T-helper 1 cell treated with Interleukin-12 subunit alpha and Interleukin-12 subunit beta and Interleukin-4 antibody, amounts not matched to agents 30 μg/mL and 1 μg/mL, for 36 hours (primary cell): ENCODE measurements at regions not wholly inside any gene's neighbourhood (a gene's known extent, or its start where the extent isn't known, plus 50 kb on each side); places are given as distances from the start of the nearest gene placed in this dataset.
A peak's percentile ranks its signal among the peaks of the same experiment; 100 is the strongest.

Source experiments
- H3K27ac Mint-ChIP-seq: one replicate; pipeline ENCODE4 v1.8.0; 2021; ENCODE audit warnings: mild to moderate bottlenecking, mixed read lengths
- H3K27me3 Mint-ChIP-seq: one replicate; pipeline ENCODE4 v1.8.0; 2021; ENCODE audit warnings: low read depth, mixed read lengths
- H3K36me3 Mint-ChIP-seq: one replicate; pipeline ENCODE4 v1.8.0; 2021; ENCODE audit warnings: low read depth, mixed read lengths
- H3K4me1 Mint-ChIP-seq: one replicate; pipeline ENCODE4 v1.8.0; 2021; ENCODE audit warnings: low read depth, mixed read lengths
- H3K4me3 Mint-ChIP-seq: one replicate; pipeline ENCODE4 v1.8.0; 2021; ENCODE audit warnings: mild to moderate bottlenecking, moderate library complexity, mixed read lengths
- H3K9me3 Mint-ChIP-seq: one replicate; pipeline ENCODE4 v1.8.0; 2021; ENCODE audit warnings: mixed read lengths

DNA sequence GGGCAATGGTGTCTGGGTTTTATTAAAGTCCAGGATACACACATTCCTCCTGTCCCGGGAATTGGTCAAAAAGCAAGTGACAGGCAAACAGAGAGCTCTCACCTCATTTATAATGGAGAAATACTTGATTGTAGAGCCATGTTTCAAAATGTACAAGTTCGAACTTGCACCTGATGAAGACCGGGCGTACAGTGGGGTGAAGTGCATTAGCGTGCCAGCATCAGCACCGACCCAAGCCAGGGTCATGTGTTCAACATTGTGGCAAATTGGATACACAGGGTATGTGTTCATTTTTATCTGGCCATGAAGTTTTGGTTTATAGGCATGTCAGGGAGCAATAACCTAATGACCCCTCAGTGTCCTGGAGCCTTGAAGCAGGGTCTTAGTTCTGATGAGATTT is 472.5 kb downstream of the IRX1 start:
- H3K27ac Mint-ChIP-seq = no peak overlapping the region
- no peaks in the 10 kb centered on the region for H3K36me3 Mint-ChIP-seq
- H3K4me3 Mint-ChIP-seq = no peak overlapping the region
- H3K4me1 Mint-ChIP-seq = no peaks in the 10 kb centered on the region
- no peaks in the 10 kb centered on the region for H3K27me3 Mint-ChIP-seq
- peaks cover 16% of the 10 kb centered on the region for H3K9me3 Mint-ChIP-seq

DNA sequence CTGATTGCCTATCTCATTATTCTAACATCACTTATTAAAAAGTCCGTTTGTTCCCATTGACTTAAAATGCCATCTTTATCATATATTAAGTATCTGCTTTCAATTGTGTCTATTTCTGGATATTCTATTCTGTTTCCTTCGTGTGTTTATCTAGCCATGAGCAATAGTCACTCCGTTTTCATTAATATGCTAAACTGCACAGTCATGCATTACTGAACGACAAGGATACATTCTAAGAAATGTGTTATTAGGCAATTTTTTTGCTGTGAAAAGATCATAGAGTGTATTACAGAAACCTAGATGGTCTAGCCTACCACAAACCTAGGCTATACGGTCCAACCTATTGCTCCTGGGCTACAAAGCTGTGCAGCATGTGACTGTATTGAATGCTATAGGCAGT is 482.9 kb downstream of the IRX1 start:
- no peaks in the 10 kb centered on the region for H3K27me3 Mint-ChIP-seq
- H3K36me3 Mint-ChIP-seq = no peaks in the 10 kb centered on the region
- H3K4me3 Mint-ChIP-seq = no peak overlapping the region
- H3K4me1 Mint-ChIP-seq = no peaks in the 10 kb centered on the region
- H3K9me3 Mint-ChIP-seq = peaks cover 23% of the 10 kb centered on the region
- no peak overlapping the region for H3K27ac Mint-ChIP-seq

GRCh38 chr5:4079831-4080230 is 484.2 kb downstream of the IRX1 start:
- Mint-ChIP-seq H3K9me3 (peaks cover 23% of the 10 kb centered on the region), H3K27me3 (no peaks in the 10 kb centered on the region), H3K27ac (no peak overlapping the region), H3K4me3 (no peak overlapping the region), H3K4me1 (no peaks in the 10 kb centered on the region), H3K36me3 (no peaks in the 10 kb centered on the region)

DNA sequence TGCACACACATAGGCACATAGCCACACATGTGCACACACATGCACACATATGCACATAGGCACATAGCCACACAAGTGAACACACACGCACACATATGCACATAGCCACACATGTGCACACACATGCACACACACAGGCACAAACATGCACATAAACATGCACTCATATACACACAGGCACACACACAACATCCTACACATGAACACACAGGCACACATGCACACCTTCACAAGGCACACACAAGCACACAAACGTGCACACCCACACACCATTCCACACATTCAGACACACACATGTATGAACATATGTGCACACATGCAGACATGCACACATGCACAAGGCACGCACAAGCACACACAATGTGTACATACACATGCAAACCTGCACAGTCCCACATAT is 484.7 kb downstream of the IRX1 start:
- Mint-ChIP-seq H3K27ac (peak overlapping the region; percentile 2), H3K9me3 (peaks cover 23% of the 10 kb centered on the region), H3K4me1 (no peaks in the 10 kb centered on the region), H3K4me3 (no peak overlapping the region), H3K27me3 (no peaks in the 10 kb centered on the region), H3K36me3 (no peaks in the 10 kb centered on the region)

DNA sequence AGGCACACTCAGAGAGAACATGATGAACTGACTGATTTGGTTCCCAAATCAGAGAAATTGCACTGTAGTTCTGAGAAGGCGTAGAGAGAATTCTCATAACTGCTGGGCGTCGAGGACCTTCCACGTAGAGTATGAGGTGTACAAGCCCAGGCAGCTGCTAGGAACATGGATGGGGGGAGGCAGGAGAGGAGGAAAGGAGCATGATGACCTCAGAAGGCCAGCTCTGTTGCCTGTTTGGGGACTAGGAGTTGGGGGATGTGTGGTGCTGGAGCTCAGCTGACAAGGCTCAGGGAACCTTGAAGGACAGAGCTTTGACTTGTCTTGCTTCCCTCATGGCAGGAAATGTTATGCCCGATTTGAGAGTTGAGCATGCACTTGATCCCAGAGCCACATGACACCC is 485.4 kb downstream of the IRX1 start:
- Mint-ChIP-seq H3K27me3 (no peaks in the 10 kb centered on the region), H3K9me3 (peaks cover 23% of the 10 kb centered on the region), H3K27ac (no peak overlapping the region), H3K4me3 (no peak overlapping the region), H3K36me3 (no peaks in the 10 kb centered on the region), H3K4me1 (no peaks in the 10 kb centered on the region)

DNA sequence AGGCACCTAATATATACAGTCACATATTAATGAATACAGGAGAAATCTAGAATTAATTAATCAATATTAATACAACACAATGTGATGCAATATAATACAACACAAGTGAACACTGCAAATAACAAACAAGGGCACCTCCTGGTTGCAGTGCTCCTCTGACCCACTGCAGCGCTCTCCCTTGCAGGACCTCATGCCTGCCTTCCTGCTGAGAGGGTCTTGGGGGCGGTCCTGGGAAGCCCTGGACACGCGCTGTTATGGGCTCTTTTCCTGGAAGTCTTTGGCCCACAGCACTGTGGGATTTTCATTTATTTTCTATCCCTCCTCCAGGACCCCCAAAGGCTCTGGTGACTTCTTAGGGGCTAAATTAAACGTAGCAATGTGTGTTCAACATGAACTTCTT is 485.8 kb downstream of the IRX1 start:
- Mint-ChIP-seq H3K27ac (no peak overlapping the region), H3K36me3 (no peaks in the 10 kb centered on the region), H3K4me1 (no peaks in the 10 kb centered on the region), H3K4me3 (no peak overlapping the region), H3K27me3 (no peaks in the 10 kb centered on the region), H3K9me3 (peaks cover 20% of the 10 kb centered on the region)

- Mint-ChIP-seq H3K4me1 (no peaks in the 10 kb centered on the region), H3K27me3 (no peaks in the 10 kb centered on the region), H3K4me3 (no peak overlapping the region), H3K9me3 (peaks cover 14% of the 10 kb centered on the region), H3K36me3 (no peaks in the 10 kb centered on the region), H3K27ac (no peak overlapping the region)
Observed at GRCh38 chr5:4082966-4083564, 487.4 kb downstream of the IRX1 start.

DNA sequence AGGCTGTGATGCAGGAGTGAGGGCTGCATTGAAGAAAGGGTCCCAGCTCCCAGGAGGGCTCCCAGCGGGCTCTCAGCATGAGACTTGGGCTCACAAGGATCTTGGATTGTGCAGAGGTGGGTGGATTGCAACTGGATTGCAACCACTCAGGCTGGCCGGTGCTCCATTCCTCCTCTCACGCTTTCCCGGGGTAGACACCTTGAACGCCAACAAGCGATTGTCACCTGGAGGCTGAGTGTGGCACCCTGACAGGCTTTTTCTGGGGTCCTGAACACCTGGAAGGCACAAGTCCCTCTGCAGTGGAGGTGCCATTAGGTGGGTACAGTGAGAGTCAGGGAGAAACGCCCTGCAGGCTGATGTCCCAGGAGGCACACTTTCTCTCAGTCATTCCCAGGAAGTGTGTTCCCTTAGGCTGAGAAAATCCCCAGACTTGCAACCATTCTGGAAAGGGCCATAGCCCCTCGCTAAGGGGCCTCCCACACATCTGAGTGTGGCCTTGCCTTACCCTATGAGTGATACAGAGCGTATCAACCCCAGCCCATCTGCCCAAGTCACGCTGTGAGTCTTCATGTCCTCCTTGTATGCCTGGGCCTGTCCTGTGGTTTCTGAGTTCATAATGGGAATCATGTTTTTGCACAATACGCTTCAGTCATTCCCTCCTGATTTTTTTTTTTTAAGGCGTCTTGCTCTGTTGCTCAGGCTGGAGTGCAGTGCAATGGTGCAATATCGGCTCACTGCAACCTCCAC is 488.1 kb downstream of the IRX1 start:
- Mint-ChIP-seq H3K4me1 (no peaks in the 10 kb centered on the region), H3K27me3 (no peaks in the 10 kb centered on the region), H3K36me3 (no peaks in the 10 kb centered on the region), H3K9me3 (peaks cover 14% of the 10 kb centered on the region), H3K27ac (no peak overlapping the region), H3K4me3 (no peak overlapping the region)

GRCh38 chr5:4086081-4086480 is 490.4 kb downstream of the IRX1 start:
- Mint-ChIP-seq H3K27ac (no peak overlapping the region), H3K36me3 (no peaks in the 10 kb centered on the region), H3K4me3 (no peak overlapping the region), H3K9me3 (peaks cover 5% of the 10 kb centered on the region), H3K27me3 (no peaks in the 10 kb centered on the region), H3K4me1 (peaks cover 1% of the 10 kb centered on the region)

GRCh38 chr5:4087110-4087509 is 491.5 kb downstream of the IRX1 start:
- Mint-ChIP-seq H3K4me3 (no peak overlapping the region), H3K9me3 (peaks cover 3% of the 10 kb centered on the region), H3K27me3 (no peaks in the 10 kb centered on the region), H3K27ac (no peak overlapping the region), H3K36me3 (no peaks in the 10 kb centered on the region), H3K4me1 (peaks cover 1% of the 10 kb centered on the region)

DNA sequence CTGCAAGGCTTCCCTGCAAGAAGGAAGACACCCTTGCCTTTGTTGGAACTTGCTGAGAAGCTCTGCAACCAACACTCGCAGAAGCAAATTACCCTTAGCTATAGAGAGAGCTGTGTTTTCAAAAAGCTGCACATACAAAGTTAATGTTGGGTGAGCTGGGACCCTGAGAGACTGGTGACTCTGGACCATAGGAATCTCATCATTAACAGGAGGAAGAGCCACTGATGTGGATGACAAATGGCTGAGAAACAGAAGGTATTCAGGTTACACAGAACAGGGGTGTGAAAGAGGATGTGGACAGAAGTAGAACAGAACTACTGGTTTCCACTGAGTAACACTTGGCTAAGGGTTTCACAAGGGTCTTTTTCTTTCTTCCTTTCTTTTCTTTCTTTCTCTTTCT is 493.5 kb downstream of the IRX1 start:
- H3K27ac Mint-ChIP-seq = no peak overlapping the region
- H3K4me1 Mint-ChIP-seq = peaks cover 1% of the 10 kb centered on the region
- no peak overlapping the region for H3K4me3 Mint-ChIP-seq
- no peaks in the 10 kb centered on the region for H3K36me3 Mint-ChIP-seq
- H3K9me3 Mint-ChIP-seq = peaks cover 4% of the 10 kb centered on the region
- no peaks in the 10 kb centered on the region for H3K27me3 Mint-ChIP-seq

DNA sequence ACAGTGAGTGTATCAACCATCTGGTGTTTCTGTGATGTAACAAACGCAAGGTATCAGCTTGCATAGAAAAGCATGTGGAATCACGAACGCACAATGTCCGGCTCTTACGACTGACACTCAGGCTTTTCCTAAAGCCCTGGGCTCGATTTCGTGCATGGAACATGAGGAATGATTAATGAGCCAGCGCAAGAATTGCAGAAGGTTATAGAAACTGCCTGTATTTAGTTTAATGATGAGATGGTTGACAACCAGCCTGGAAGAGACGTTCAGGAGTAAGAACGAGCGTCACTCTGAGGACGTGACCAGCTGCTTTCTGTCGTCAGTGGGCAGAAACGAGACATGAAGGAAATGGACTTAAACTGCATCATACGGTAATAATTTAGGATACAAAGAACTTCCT is 497.6 kb downstream of the IRX1 start:
- Mint-ChIP-seq H3K4me3 (no peak overlapping the region), H3K9me3 (peaks cover 10% of the 10 kb centered on the region), H3K27me3 (no peaks in the 10 kb centered on the region), H3K27ac (no peak overlapping the region), H3K4me1 (peaks cover 1% of the 10 kb centered on the region), H3K36me3 (no peaks in the 10 kb centered on the region)

- no peaks in the 10 kb centered on the region for H3K36me3 Mint-ChIP-seq
- H3K27ac Mint-ChIP-seq = no peak overlapping the region
- H3K9me3 Mint-ChIP-seq = peaks cover 10% of the 10 kb centered on the region
- H3K4me3 Mint-ChIP-seq = no peak overlapping the region
- no peaks in the 10 kb centered on the region for H3K27me3 Mint-ChIP-seq
- H3K4me1 Mint-ChIP-seq = peaks cover 1% of the 10 kb centered on the region
Observed at GRCh38 chr5:4093970-4094369, 498.3 kb downstream of the IRX1 start.

DNA sequence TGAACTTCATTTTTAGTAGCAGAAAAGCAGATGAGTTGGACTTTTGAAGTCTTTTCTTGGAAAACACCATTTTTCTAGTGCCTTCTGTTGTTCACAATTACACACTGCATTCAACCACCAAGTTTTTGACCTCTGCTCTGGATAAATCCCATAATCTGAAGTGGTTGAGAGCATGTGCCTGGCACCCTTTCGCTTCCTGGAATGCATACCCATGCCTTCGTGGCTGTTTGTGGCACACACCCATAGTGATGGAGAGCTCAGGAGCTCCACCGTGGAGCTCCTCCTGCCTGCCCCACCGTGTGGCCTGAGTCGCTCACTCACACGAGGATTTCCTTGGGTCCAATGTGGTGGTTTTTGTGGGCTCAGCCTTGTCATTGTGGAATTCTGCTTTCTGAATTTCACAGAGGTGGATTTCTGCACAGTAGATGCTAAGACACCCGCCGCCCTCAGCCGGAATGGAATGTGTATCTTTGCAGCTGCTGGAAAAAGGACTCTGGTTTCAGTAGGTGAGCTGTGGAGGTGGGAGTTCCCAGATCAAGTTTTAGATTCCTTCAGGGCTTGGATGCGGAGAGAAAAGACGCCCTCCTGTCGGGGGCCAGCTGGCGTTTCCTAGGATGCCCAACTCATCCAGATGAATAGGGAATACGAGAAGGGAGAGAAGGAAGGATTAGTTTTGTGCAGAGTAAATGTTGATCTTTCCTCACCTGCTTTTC is 500.4 kb downstream of the IRX1 start:
- no peaks in the 10 kb centered on the region for H3K27me3 Mint-ChIP-seq
- H3K27ac Mint-ChIP-seq = no peak overlapping the region
- no peak overlapping the region for H3K4me3 Mint-ChIP-seq
- H3K4me1 Mint-ChIP-seq = no peaks in the 10 kb centered on the region
- H3K9me3 Mint-ChIP-seq = peaks cover 10% of the 10 kb centered on the region
- no peaks in the 10 kb centered on the region for H3K36me3 Mint-ChIP-seq

- H3K9me3 Mint-ChIP-seq = peaks cover 10% of the 10 kb centered on the region
- H3K36me3 Mint-ChIP-seq = no peaks in the 10 kb centered on the region
- H3K4me1 Mint-ChIP-seq = no peaks in the 10 kb centered on the region
- H3K27me3 Mint-ChIP-seq = no peaks in the 10 kb centered on the region
- H3K27ac Mint-ChIP-seq = no peak overlapping the region
- no peak overlapping the region for H3K4me3 Mint-ChIP-seq
Observed at GRCh38 chr5:4097199-4097598, 501.6 kb downstream of the IRX1 start.
